VCaP (cell line): ENCODE measurements at regions not wholly inside any gene's neighbourhood (a gene's known extent, or its start where the extent isn't known, plus 50 kb on each side); places are given as distances from the start of the nearest gene placed in this dataset.

Experiments used
- H3K27ac ChIP-seq: fragments of 450-650 bp; 2 replicates; pipeline ENCODE4 v1.5.1; 2017
- CTCF ChIP-seq: fragments of 450-650 bp; conservative IDR thresholded peaks from 2 replicates; pipeline ENCODE4 v1.5.1; 2017; ENCODE audit warnings: mild to moderate bottlenecking, moderate library complexity

DNA sequence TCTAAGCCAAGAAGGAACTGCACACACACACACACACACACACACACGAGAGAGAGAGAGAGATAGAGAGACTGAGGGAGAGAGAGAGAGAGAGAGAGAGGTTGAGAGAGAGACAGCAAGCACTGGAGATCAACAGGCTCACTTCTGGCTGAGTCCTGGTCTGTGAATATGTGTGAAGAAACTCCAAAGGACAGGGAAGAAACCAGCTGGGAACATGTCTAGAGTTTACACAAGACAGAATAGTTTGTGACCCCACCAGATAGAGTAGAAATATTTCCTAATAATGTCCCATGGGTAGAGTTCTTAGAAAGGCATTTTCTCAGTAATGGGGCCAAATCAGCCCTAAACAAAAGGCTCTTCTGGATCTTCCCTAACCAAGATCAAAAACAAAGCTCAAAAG is 155.5 kb upstream of the IGFBP3 start:
- no peak overlapping the region for H3K27ac ChIP-seq
- TF ChIP-seq CTCF = no peak

- no peak for TF ChIP-seq CTCF
- H3K27ac ChIP-seq = peak overlapping the region; percentile 25; the same call in 1 of the 2 replicates
These were observed 151.7 kb upstream of the IGFBP3 start for GRCh38 chr7:46072722-46073121.

GRCh38 chr7:46071601-46072000 is 150.5 kb upstream of the IGFBP3 start:
- no peak for TF ChIP-seq CTCF
- peak overlapping the region; percentile 25; the same call in 1 of the 2 replicates for H3K27ac ChIP-seq

DNA sequence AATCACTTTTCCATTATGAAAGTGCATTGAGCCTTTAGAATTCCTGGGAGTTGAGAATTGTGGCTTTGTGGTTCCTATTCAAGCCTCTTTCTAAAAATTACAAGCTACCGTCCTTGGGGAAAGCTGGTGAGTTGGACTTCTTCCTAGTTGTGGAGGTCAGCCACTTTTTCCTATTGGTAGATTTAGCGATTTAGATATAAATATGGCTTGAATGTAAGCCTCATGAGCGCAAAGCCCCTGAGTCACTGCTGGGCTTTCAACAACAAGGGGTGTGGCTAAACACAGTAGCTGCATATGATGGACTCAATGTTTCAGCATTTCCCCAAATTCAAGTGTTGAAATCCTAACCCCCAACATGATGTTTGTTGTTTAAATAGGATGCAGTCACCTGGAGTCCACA is 150.0 kb upstream of the IGFBP3 start:
- no peak for TF ChIP-seq CTCF
- no peak overlapping the region for H3K27ac ChIP-seq

DNA sequence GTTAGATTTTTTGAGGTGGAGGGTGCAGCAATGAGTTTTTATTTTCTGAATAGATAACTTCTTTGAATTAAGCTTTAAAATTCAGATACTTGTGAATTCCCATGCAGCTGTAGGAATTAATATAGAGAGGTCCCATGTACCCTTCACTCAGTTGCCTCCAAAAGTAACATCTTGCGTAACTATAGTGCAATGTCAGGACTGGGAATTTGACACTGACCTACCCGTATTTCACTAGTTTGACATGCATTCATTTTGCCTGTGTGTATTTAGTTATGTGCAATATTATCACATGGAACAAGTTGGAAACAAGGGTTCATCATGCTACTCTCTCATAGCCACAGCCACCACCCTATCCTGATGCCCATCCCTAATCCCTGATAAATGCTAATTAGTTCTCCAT is 147.1 kb upstream of the IGFBP3 start:
- TF ChIP-seq CTCF = no peak
- no peak overlapping the region for H3K27ac ChIP-seq

GRCh38 chr7:46059308-46060020 is 138.4 kb upstream of the IGFBP3 start:
- TF ChIP-seq CTCF = no peak
- H3K27ac ChIP-seq = no peak overlapping the region

- no peak for TF ChIP-seq CTCF
These were observed 137.2 kb upstream of the IGFBP3 start for GRCh38 chr7:46058086-46058823.

More at GRCh38 chr7:46058086-46058823, 137.2 kb upstream of the IGFBP3 start:
- H3K27ac ChIP-seq = no peak overlapping the region
